A549 (cell line): ENCODE measurements at regions not wholly inside any gene's neighbourhood (a gene's known extent, or its start where the extent isn't known, plus 50 kb on each side); places are given as distances from the start of the nearest gene placed in this dataset.

Source experiments
- ATAC-seq, 2 experiments: fragments of 200-7000 bp in 1 of 2; fragments of >200 bp in 1 of 2; cut with Nextera tagmentation in 1 of 2; cut with Tn5 transposase in 1 of 2; 3 replicates each; pipeline versions ENCODE4 v1.8.0 to v1.9.1; 2018 to 2020; ENCODE audit warnings: mild to moderate bottlenecking in 1 of 2, moderate library complexity in 1 of 2
- CTCF ChIA-PET: fragments of 300-600 bp; sonication (Branson Sonifier 250); formaldehyde crosslinking; extraction: SDS; loops from one replicate; lab custom pipeline; 2021; ENCODE audit warnings: antibody characterized with exemption, inconsistent platforms; lab: Yijun Ruan, JAX
- POLR2A ChIA-PET: fragments of 350-600 bp; formaldehyde crosslinking; extraction: SDS; loops from one replicate; lab custom pipeline; 2021; ENCODE audit warnings: antibody characterized with exemption, inconsistent platforms; lab: Yijun Ruan, JAX
- DNase-seq, 2 experiments: peaks; one replicate each; pipeline versions ENCODE4 v3.0.0 to v3.0.0-alpha.2; 2011 to 2016; ENCODE audit warnings: low read depth in 1 of 2, low spot score in 1 of 2
- FAIRE-seq: peaks from 2 replicates; lab custom pipeline; 2011; peaks lifted over from hg19 to GRCh38; lab: Jason Lieb, UNC
- H3K27ac ChIP-seq, 2 experiments: fragments of >200 bp; sonication (Bioruptor Twin); formaldehyde crosslinking; 3 replicates each; pipeline ENCODE4 v1.5.1; 2016 to 2017
- H3K4me1 ChIP-seq: fragments of >200 bp; sonication (Bioruptor Twin); formaldehyde crosslinking; 3 replicates; pipeline ENCODE4 v1.6.1; 2016
- H3K4me2 ChIP-seq: fragments of >200 bp; sonication (Bioruptor Twin); formaldehyde crosslinking; 3 replicates; pipeline ENCODE4 v1.6.1; 2016
- H3K4me3 ChIP-seq: fragments of >200 bp; sonication (Bioruptor Twin); formaldehyde crosslinking; 3 replicates; pipeline ENCODE4 v1.5.1; 2016
- H3K9me3 ChIP-seq: fragments of >200 bp; sonication (Bioruptor Twin); formaldehyde crosslinking; 3 replicates; pipeline ENCODE4 v1.6.1; 2016
- CEBPB ChIP-seq, 2 experiments: fragments of >200 bp in 1 of 2; sonication (Bioruptor Twin) in 1 of 2; formaldehyde crosslinking in 1 of 2; IDR thresholded peaks; 2 replicates each; pipeline ENCODE4 v1.6.1; 2012 to 2016
- CHD4 ChIP-seq: fragments of 200-600 bp; sonication (generic); IDR thresholded peaks from 2 replicates; pipeline ENCODE4 v1.6.1; 2016; ENCODE audit warnings: antibody characterized with exemption, mild to moderate bottlenecking, borderline replicate concordance
- EHMT2 ChIP-seq: fragments of 200-600 bp; sonication (generic); IDR thresholded peaks from 2 replicates; pipeline ENCODE4 v1.6.1; 2016; ENCODE audit warnings: antibody characterized with exemption, low read depth, mild to moderate bottlenecking, moderate library complexity
- FOSB ChIP-seq: fragments of 250-450 bp; sonication (Bioruptor Pico); IDR thresholded peaks from 2 replicates; pipeline ENCODE4 v1.5.0; 2020; ENCODE audit warnings: mild to moderate bottlenecking, moderate library complexity
- FOSL2 ChIP-seq, 2 experiments: fragments of 450-650 bp in 1 of 2; fragments of >200 bp in 1 of 2; sonication (Bioruptor Twin) in 1 of 2; formaldehyde crosslinking; IDR thresholded peaks; 2 replicates each; pipeline versions ENCODE4 v1.5.0 to v1.6.1; 2016 to 2020; ENCODE audit warnings: mild to moderate bottlenecking in 1 of 2, moderate library complexity in 1 of 2
- FOXS1 ChIP-seq: fragments of 250-450 bp; sonication (Bioruptor Pico); IDR thresholded peaks from 2 replicates; pipeline ENCODE4 v1.5.0; 2020; ENCODE audit warnings: mild to moderate bottlenecking, moderate library complexity
- HEYL ChIP-seq: fragments of 250-450 bp; sonication (Bioruptor Pico); IDR thresholded peaks from 2 replicates; pipeline ENCODE4 v1.8.0; 2021; ENCODE audit warnings: mild to moderate bottlenecking, moderate library complexity
- HOXB5 ChIP-seq: fragments of 250-450 bp; sonication (Bioruptor Pico); IDR thresholded peaks from 2 replicates; pipeline ENCODE4 v1.5.0; 2020; ENCODE audit warnings: mild to moderate bottlenecking, moderate library complexity
- JUN ChIP-seq, 2 experiments: fragments of >200 bp; sonication (Bioruptor Twin); formaldehyde crosslinking; IDR thresholded peaks; 2 replicates in 1 of 2; 3 replicates in 1 of 2; pipeline ENCODE4 v1.6.1; 2016 to 2017
- KDM1A ChIP-seq: fragments of 200-600 bp; sonication (generic); IDR thresholded peaks from 2 replicates; pipeline ENCODE4 v1.6.1; 2016; ENCODE audit warnings: low read depth, mild to moderate bottlenecking
- KDM5A ChIP-seq: fragments of 200-600 bp; sonication (generic); IDR thresholded peaks from 2 replicates; pipeline ENCODE4 v1.6.1; 2016; ENCODE audit warnings: antibody characterized with exemption, mild to moderate bottlenecking
- MAZ ChIP-seq: fragments of 150-350 bp; IDR thresholded peaks from 2 replicates; pipeline ENCODE4 v1.6.1; 2014; ENCODE audit warnings: antibody characterized with exemption, low read depth, low read length, borderline replicate concordance
- MYC ChIP-seq: IDR thresholded peaks from 2 replicates; pipeline ENCODE4 v1.6.1; 2012; ENCODE audit warnings: mild to moderate bottlenecking, inconsistent platforms, low read length, improper control_type of control experiment, borderline replicate concordance
- NPAS2 ChIP-seq: fragments of 250-450 bp; sonication (Bioruptor Pico); IDR thresholded peaks from 2 replicates; pipeline ENCODE4 v1.8.0; 2022; ENCODE audit warnings: mild to moderate bottlenecking, moderate library complexity, borderline replicate concordance
- NR3C1 ChIP-seq: fragments of >200 bp; sonication (Bioruptor Twin); formaldehyde crosslinking; IDR thresholded peaks from 3 replicates; pipeline ENCODE4 v1.6.1; 2017
- PHF8 ChIP-seq: fragments of 200-600 bp; sonication (generic); IDR thresholded peaks from 2 replicates; pipeline ENCODE4 v1.6.1; 2016; ENCODE audit warnings: low read depth, mild to moderate bottlenecking, antibody characterized with exemption, moderate library complexity, borderline replicate concordance
- POLR2A ChIP-seq: IDR thresholded peaks from 2 replicates; pipeline ENCODE4 v1.6.1; 2012; ENCODE audit warnings: mild to moderate bottlenecking, low read length
- POLR2AphosphoS2 ChIP-seq: conservative IDR thresholded peaks from 2 replicates; pipeline ENCODE4 v1.6.1; 2012; ENCODE audit warnings: low read length, improper control_type of control experiment, inconsistent platforms
- RARB ChIP-seq: fragments of 250-450 bp; sonication (Bioruptor Pico); IDR thresholded peaks from 2 replicates; pipeline ENCODE4 v1.8.0; 2021; ENCODE audit warnings: mild to moderate bottlenecking, moderate library complexity
- RFX5 ChIP-seq: fragments of 450-650 bp; IDR thresholded peaks from 2 replicates; pipeline ENCODE4 v1.7.1; 2014; ENCODE audit warnings: antibody characterized with exemption, mild to moderate bottlenecking, moderate library complexity
- RNF2 ChIP-seq: fragments of 200-600 bp; sonication (generic); IDR thresholded peaks from 2 replicates; pipeline ENCODE4 v1.6.1; 2016; ENCODE audit warnings: low read depth, mild to moderate bottlenecking, antibody characterized with exemption, moderate library complexity, borderline replicate concordance
- SMC3 ChIP-seq: fragments of >200 bp; sonication (Bioruptor Twin); formaldehyde crosslinking; IDR thresholded peaks from 3 replicates; pipeline ENCODE4 v1.6.1; 2018; ENCODE audit warnings: inconsistent platforms
- SREBF2 ChIP-seq: fragments of 450-650 bp; IDR thresholded peaks from 2 replicates; pipeline ENCODE4 v1.6.1; 2014; ENCODE audit warnings: mild to moderate bottlenecking, moderate library complexity
- ZC3H11A ChIP-seq: fragments of 450-650 bp; IDR thresholded peaks from 2 replicates; pipeline ENCODE4 v1.6.1; 2014; ENCODE audit warnings: antibody characterized with exemption, mild to moderate bottlenecking
- ZSCAN20 ChIP-seq: fragments of 250-450 bp; sonication (Bioruptor Pico); IDR thresholded peaks from 2 replicates; pipeline ENCODE4 v1.8.0; 2022; ENCODE audit warnings: mild to moderate bottlenecking, moderate library complexity
- WGBS: methylation state at CpG from one replicate; pipeline ENCODE4 v1.1.6; 2017; ENCODE audit errors: missing lambda C conversion rate; 5-methylcytosine and 5-hydroxymethylcytosine counted together
- TF ChIP-seq, protein P1 (sequence below): fragments of 250-450 bp; sonication (Bioruptor Pico); IDR thresholded peaks from 2 replicates; pipeline ENCODE4 v1.5.0; 2020; ENCODE audit warnings: low read depth, mild to moderate bottlenecking, moderate library complexity
- TF ChIP-seq, protein P2 (sequence below): fragments of >200 bp; sonication (Bioruptor Twin); formaldehyde crosslinking; IDR thresholded peaks from 3 replicates; pipeline ENCODE4 v1.5.1; 2016
- TF ChIP-seq, protein P3 (sequence below): fragments of >200 bp; sonication (Bioruptor Twin); formaldehyde crosslinking; IDR thresholded peaks from 3 replicates; pipeline ENCODE4 v1.6.1; 2016
- TF ChIP-seq, protein P4 (sequence below): fragments of >200 bp; sonication (Bioruptor Twin); formaldehyde crosslinking; IDR thresholded peaks from 2 replicates; pipeline ENCODE4 v1.6.1; 2016
- TF ChIP-seq, protein P5 (sequence below): fragments of 150-350 bp; IDR thresholded peaks from 2 replicates; pipeline ENCODE4 v1.6.1; 2014; ENCODE audit warnings: low read depth, mild to moderate bottlenecking, low read length

DNA sequence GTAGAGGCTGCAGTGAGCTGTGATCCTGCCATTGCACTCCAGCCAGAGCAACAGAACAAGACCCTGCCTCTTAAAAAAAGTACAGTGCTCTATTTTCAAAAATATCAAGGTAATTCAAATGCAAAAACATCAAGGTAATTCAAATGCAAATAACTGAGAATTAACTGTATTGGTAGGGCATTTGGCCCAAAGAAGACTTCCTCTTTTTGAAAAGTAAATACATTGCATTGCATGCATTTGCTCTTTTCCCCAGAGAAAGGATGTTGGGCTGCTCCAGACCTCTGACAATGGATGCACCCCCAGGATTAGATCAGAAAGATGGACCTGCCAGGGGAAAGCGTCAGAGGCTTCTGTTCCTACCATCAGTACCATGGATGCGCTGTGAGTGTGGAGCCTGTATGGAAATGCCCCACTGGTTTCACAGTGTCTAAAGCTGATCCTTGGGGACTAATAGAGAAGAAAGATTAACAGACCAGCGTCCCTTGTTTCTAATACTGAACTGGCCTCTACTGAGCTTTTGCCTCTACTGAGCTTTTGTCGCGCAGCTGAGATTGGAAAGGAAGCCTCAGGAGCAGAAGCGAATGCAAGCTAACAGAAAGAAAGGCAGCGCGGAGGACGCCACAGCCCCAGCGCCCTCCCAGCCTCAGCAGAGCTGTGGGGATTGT, 93.5 kb upstream of the LYZL2 start (continued):
- TF ChIP-seq SREBF2 (no peak), RFX5 (no peak)

DNA sequence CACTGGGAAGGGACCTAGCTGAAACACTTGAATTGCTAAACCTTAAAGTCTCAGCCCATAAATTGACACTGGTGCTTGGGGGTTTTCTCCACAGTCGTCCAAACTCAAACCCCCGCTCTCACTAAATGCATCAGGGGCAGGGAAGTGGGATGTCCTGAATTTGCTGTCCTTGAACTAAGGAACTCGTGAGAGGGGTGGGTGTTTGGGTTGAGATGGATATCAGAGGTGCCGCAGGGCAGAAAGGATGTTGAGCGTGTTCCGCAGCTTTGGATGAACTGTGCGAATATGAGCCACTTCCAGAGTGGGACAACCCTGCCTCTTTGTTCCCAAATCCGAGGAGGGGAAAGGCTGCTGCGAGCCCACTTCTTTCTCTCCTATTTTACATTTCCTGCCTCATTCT, 90.3 kb upstream of the LYZL2 start:
- no peak overlapping the region for H3K27ac ChIP-seq
- TF ChIP-seq ZSCAN20 (no peak), ZC3H11A (no peak), POLR2AphosphoS2 (no peak), FOSB (CRISPR knock-in tag) (no peak), CHD4 (no peak), SREBF2 (no peak), MAZ (no peak), RARB (CRISPR knock-in tag) (no peak), SMC3 (no peak), MYC (no peak), FOXS1 (CRISPR knock-in tag) (no peak), POLR2A (no peak), RNF2 (no peak), FOSL2 (IDR thresholded peaks at IDR 0.05) (no peak), FOSL2 (CRISPR knock-in tag; IDR thresholded peaks at IDR 0.05) (no peak), HEYL (CRISPR knock-in tag) (no peak)
- TF ChIP-seq, protein P1, sequence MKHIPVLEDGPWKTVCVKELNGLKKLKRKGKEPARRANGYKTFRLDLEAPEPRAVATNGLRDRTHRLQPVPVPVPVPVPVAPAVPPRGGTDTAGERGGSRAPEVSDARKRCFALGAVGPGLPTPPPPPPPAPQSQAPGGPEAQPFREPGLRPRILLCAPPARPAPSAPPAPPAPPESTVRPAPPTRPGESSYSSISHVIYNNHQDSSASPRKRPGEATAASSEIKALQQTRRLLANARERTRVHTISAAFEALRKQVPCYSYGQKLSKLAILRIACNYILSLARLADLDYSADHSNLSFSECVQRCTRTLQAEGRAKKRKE (CRISPR knock-in tag): no peak
- TF ChIP-seq, protein P2, sequence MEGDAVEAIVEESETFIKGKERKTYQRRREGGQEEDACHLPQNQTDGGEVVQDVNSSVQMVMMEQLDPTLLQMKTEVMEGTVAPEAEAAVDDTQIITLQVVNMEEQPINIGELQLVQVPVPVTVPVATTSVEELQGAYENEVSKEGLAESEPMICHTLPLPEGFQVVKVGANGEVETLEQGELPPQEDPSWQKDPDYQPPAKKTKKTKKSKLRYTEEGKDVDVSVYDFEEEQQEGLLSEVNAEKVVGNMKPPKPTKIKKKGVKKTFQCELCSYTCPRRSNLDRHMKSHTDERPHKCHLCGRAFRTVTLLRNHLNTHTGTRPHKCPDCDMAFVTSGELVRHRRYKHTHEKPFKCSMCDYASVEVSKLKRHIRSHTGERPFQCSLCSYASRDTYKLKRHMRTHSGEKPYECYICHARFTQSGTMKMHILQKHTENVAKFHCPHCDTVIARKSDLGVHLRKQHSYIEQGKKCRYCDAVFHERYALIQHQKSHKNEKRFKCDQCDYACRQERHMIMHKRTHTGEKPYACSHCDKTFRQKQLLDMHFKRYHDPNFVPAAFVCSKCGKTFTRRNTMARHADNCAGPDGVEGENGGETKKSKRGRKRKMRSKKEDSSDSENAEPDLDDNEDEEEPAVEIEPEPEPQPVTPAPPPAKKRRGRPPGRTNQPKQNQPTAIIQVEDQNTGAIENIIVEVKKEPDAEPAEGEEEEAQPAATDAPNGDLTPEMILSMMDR: no peak
- TF ChIP-seq, protein P3, sequence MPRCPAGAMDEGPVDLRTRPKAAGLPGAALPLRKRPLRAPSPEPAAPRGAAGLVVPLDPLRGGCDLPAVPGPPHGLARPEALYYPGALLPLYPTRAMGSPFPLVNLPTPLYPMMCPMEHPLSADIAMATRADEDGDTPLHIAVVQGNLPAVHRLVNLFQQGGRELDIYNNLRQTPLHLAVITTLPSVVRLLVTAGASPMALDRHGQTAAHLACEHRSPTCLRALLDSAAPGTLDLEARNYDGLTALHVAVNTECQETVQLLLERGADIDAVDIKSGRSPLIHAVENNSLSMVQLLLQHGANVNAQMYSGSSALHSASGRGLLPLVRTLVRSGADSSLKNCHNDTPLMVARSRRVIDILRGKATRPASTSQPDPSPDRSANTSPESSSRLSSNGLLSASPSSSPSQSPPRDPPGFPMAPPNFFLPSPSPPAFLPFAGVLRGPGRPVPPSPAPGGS: no peak
- TF ChIP-seq, all 56 proteins: peak for 0
- ChIA-PET POLR2A (no interaction called here), CTCF (interaction anchor here (0.8 to 1.1 kb wide), 2 partner anchors 10 to 33 kb away, joined by 3 read pairs; no protein-coding TSS in a partner anchor)
- Histone ChIP-seq H3K9me3 (no peaks in the 10 kb centered on the region), H3K4me2 (no peak overlapping the region), H3K4me3 (no peak overlapping the region), H3K4me1 (no peaks in the 10 kb centered on the region)
- DNase-seq: no peak
- ATAC-seq: no peak
- no peak for FAIRE-seq
- WGBS: 77% methylated on average over 7 of the region's 9 CpGs

DNA sequence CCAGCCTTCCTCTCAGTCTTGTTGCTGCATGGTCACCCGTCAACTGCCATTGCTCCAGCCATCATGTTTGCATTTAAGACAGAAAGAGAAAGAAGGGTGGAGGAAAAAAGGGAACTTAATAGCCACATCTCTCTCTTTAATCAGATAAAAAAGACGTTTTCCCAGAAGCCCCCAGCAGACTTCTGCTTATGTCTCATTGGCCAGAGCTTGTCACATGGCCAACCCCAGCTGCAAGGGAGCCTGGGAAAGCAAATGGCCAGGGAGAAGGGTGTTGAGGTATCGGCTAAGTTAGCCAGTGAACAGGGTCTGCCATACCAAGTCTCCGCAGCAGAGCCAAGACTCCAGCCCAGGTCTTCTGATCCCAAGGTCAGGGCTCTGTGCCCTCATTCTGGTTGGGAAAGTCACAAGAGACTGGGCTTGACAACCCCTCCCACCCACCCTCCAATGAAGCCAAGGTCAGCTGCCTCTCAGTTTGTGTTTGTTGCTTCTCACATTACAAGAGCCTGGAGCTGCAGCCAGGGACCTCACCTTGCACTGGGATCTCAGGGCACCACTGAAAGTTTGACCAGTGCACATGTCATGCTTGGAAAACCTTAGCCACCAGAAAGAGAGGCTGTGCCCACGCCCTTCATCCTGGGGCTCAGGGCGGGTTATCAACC, 80.3 kb upstream of the LYZL2 start:
- Histone ChIP-seq H3K4me3 (no peak overlapping the region), H3K4me1 (no peaks in the 10 kb centered on the region), H3K4me2 (no peak overlapping the region), H3K9me3 (peaks cover 13% of the 10 kb centered on the region; the same call in 2 of the 3 replicates), H3K27ac (no peak overlapping the region)
- no peak for DNase-seq
- CTCF ChIA-PET: interaction anchor here (1.2 to 1.9 kb wide), 2 partner anchors 8 to 17 kb away, joined by 3 to 9 read pairs; no protein-coding TSS in a partner anchor
- 58% methylated on average over 6 of the region's 6 CpGs for WGBS
- FAIRE-seq: no peak
- ATAC-seq: no peak
- POLR2A ChIA-PET: no interaction called here
- TF ChIP-seq, protein P4, sequence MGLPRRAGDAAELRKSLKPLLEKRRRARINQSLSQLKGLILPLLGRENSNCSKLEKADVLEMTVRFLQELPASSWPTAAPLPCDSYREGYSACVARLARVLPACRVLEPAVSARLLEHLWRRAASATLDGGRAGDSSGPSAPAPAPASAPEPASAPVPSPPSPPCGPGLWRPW: no peak
- no peak for TF ChIP-seq NPAS2 (CRISPR knock-in tag)
- TF ChIP-seq POLR2A: no peak
- TF ChIP-seq JUN (IDR thresholded peaks at IDR 0.05): no peak
- TF ChIP-seq NR3C1: no peak
- TF ChIP-seq HOXB5 (CRISPR knock-in tag): no peak
- TF ChIP-seq ZSCAN20: no peak
- TF ChIP-seq EHMT2: no peak
- no peak for TF ChIP-seq MYC
- no peak for TF ChIP-seq FOSB (CRISPR knock-in tag)
- TF ChIP-seq, protein P5, sequence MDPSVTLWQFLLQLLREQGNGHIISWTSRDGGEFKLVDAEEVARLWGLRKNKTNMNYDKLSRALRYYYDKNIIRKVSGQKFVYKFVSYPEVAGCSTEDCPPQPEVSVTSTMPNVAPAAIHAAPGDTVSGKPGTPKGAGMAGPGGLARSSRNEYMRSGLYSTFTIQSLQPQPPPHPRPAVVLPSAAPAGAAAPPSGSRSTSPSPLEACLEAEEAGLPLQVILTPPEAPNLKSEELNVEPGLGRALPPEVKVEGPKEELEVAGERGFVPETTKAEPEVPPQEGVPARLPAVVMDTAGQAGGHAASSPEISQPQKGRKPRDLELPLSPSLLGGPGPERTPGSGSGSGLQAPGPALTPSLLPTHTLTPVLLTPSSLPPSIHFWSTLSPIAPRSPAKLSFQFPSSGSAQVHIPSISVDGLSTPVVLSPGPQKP: no peak
- no peak for TF ChIP-seq CEBPB (IDR thresholded peaks at IDR 0.05)
- no peak for TF ChIP-seq PHF8
- TF ChIP-seq KDM1A: no peak
- no peak for TF ChIP-seq KDM5A
